H7 (cell line): ENCODE measurements at regions not wholly inside any gene's neighbourhood (a gene's known extent, or its start where the extent isn't known, plus 50 kb on each side); places are given as distances from the start of the nearest gene placed in this dataset.

Source experiments
- DNase-seq: peaks from one replicate; pipeline ENCODE4 v3.0.0; 2012
- H3K27me3 ChIP-seq: 2 replicates; pipeline ENCODE4 v1.6.0; 2011; ENCODE audit warnings: mild to moderate bottlenecking, low read length; ENCODE audit not compliant: control insufficient read depth, insufficient read depth
- H3K36me3 ChIP-seq: replicated peaks from 2 replicates; pipeline ENCODE4 v1.5.1; 2011; ENCODE audit warnings: low read length; ENCODE audit not compliant: control insufficient read depth, insufficient read depth
- H3K4me3 ChIP-seq: 2 replicates; pipeline ENCODE4 v1.5.1; 2011; ENCODE audit warnings: low read depth, mild to moderate bottlenecking, control low read depth, low read length, moderate library complexity; ENCODE audit not compliant: insufficient read depth

GRCh38 chr9:106309925-106310324 is 553.0 kb upstream of the ZNF462 start:
- Histone ChIP-seq H3K4me3 (no peak overlapping the region), H3K27me3 (no peaks in the 10 kb centered on the region), H3K36me3 (no peaks in the 10 kb centered on the region)
- no peak for DNase-seq

GRCh38 chr9:106310782-106311181 is 552.2 kb upstream of the ZNF462 start:
- no peaks in the 10 kb centered on the region for H3K36me3 ChIP-seq
- H3K4me3 ChIP-seq: no peak overlapping the region
- no peak for DNase-seq
- H3K27me3 ChIP-seq: no peaks in the 10 kb centered on the region

- H3K4me3 ChIP-seq: no peak overlapping the region
- no peaks in the 10 kb centered on the region for H3K27me3 ChIP-seq
- H3K36me3 ChIP-seq: no peaks in the 10 kb centered on the region
- no peak for DNase-seq
These were observed 550.1 kb upstream of the ZNF462 start for GRCh38 chr9:106312906-106313305.

- H3K4me3 ChIP-seq: no peak overlapping the region
- no peaks in the 10 kb centered on the region for H3K27me3 ChIP-seq
- no peaks in the 10 kb centered on the region for H3K36me3 ChIP-seq
- no peak for DNase-seq
These were observed 548.5 kb upstream of the ZNF462 start for GRCh38 chr9:106314476-106314875.

GRCh38 chr9:106321394-106322180 is 541.4 kb upstream of the ZNF462 start:
- H3K4me3 ChIP-seq: no peak overlapping the region
- H3K36me3 ChIP-seq: no peaks in the 10 kb centered on the region

DNA sequence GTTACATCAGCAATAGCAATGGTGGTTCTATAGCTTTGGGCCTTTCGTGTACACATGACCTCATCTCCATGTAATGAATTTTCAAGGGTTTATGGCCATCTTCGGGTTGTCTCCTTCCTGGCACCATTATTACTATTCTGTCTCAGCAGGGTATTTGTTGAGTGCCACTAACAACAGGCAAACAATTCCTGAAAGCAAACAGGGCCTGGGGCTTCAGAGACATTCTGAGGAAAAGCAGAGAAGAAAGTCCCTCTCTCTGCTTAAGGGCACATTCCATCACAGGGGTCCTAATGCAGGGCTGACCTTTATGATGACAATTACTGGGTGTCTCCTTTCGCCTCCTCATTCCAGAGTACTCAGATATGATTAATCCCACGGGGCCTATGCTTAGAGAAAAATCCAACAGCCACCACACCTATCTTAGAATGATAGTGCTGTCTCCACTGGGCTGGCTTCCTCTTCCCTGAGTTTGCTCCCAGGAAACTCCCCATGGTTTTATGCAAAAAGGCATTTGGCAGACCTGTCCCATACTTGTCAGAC is 540.2 kb upstream of the ZNF462 start:
- no peak overlapping the region for H3K4me3 ChIP-seq
- DNase-seq: no peak

More at GRCh38 chr9:106321394-106322180, 541.4 kb upstream of the ZNF462 start:
- no peak for DNase-seq
- H3K27me3 ChIP-seq: no peaks in the 10 kb centered on the region

GRCh38 chr9:106324053-106324585 is 538.8 kb upstream of the ZNF462 start:
- no peaks in the 10 kb centered on the region for H3K27me3 ChIP-seq
- no peaks in the 10 kb centered on the region for H3K36me3 ChIP-seq
- DNase-seq: no peak
- no peak overlapping the region for H3K4me3 ChIP-seq

More for the DNA sequence above, 540.2 kb upstream of the ZNF462 start:
- no peaks in the 10 kb centered on the region for H3K27me3 ChIP-seq
- no peaks in the 10 kb centered on the region for H3K36me3 ChIP-seq

GRCh38 chr9:106324591-106325280 is 538.2 kb upstream of the ZNF462 start:
- Histone ChIP-seq H3K4me3 (no peak overlapping the region), H3K36me3 (no peaks in the 10 kb centered on the region), H3K27me3 (no peaks in the 10 kb centered on the region)
- DNase-seq: no peak

DNA sequence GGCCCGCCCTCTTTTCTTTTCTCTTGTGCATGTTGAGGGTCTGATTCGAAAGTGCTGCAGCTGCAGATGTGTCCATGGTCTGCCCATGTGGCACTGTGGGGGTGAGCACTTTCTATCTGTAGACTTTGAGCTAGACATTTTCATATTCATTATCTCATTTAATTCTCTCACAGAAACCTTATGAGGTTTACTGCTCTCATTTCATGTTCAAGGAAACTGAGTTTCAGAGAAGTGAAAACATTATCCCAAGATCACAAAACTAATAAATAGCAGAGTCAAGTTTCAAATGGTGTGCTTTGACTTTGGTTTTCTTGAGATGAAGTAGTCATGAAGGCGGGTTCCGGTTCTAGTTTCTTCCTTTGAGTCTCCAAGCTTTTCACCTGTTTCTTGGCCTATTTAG is 536.5 kb upstream of the ZNF462 start:
- H3K27me3 ChIP-seq: no peaks in the 10 kb centered on the region
- DNase-seq: no peak
- no peaks in the 10 kb centered on the region for H3K36me3 ChIP-seq
- no peak overlapping the region for H3K4me3 ChIP-seq

- no peaks in the 10 kb centered on the region for H3K27me3 ChIP-seq
These were observed 529.5 kb upstream of the ZNF462 start for GRCh38 chr9:106333481-106333880.

GRCh38 chr9:106334081-106334480 is 528.9 kb upstream of the ZNF462 start:
- H3K4me3 ChIP-seq: no peak overlapping the region
- H3K36me3 ChIP-seq: no peaks in the 10 kb centered on the region
- H3K27me3 ChIP-seq: no peaks in the 10 kb centered on the region
- DNase-seq: no peak

More at GRCh38 chr9:106333481-106333880, 529.5 kb upstream of the ZNF462 start:
- Histone ChIP-seq H3K36me3 (no peaks in the 10 kb centered on the region), H3K4me3 (no peak overlapping the region)
- DNase-seq: no peak

DNA sequence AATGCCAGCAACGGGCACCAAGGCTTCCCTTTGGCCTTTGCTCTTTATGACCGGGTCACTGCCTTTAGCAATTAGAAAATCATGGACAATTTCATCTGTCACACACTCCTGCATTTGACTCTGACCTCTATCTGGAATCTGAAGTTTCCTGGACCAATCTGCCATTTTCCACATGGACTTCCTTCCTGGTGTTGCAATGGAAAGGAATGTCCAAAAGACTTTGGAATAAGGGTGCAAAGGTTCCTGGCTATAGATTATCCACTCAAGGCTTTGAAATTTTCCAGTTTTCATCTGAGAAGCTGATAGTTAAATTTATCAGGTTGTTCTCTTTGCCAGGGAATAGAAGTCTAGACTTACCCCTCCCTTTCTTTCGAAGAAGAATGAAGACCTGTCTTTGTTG is 523.1 kb upstream of the ZNF462 start:
- Histone ChIP-seq H3K27me3 (no peaks in the 10 kb centered on the region), H3K4me3 (no peak overlapping the region), H3K36me3 (no peaks in the 10 kb centered on the region)
- no peak for DNase-seq

DNA sequence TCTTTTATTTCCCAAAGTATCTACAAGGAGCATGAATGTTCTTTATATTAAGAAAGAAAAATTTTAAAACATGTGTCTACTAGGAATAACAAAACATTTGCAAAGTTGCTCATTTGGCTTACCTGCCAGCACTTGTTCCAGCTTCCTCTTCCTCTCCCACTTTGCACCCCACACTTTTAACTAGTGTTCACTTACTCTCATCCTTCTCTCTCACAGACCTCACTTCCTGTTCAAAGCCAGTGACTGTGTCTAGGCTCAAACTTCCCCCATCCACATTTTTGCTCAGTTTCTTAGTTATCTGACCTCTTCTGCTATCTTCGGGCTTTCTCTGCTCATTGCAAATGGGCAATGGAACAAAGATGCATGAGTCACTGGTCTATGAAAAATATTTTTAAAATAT is 512.2 kb upstream of the ZNF462 start:
- DNase-seq: no peak
- Histone ChIP-seq H3K27me3 (no peaks in the 10 kb centered on the region), H3K36me3 (no peaks in the 10 kb centered on the region), H3K4me3 (no peak overlapping the region)

DNA sequence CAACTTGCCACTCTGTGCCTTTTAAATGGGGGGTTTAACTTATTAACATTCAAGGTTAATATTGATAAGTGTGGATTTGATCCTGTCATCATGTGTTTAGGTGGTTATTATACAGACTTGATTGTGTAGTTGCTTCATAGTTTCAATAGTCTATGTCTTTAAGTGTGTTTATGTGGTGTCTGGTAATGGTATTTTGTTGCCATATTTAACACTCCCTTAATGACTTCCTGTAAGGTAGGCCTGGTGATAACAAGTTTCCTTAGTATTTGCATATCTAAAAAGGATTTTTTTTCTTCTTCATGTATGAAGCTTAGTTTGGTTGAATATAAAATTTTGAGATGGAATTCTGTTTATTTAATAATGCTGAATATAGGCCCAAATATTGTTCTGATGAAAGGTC is 506.0 kb upstream of the ZNF462 start:
- Histone ChIP-seq H3K36me3 (no peaks in the 10 kb centered on the region), H3K27me3 (no peaks in the 10 kb centered on the region), H3K4me3 (no peak overlapping the region)
- DNase-seq: no peak

DNA sequence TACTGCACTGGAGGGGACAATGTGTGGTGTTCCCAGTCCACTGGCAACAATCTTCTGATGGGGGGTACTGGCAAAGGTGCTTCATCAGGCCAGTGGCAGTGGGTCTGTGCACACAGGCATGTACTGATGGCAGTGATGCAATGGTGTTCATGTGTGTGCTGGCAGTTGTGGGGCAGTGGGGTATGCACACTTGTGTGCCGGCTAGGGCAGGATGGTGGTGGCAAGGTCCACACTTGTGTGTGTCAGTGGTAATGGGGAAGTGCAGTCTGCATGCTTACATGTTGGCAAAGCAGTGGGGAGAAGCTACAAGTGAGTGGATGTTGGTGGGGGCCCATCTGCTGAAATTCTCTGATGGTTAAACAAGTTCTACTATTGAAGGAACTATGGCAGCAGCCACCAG is 504.6 kb upstream of the ZNF462 start:
- Histone ChIP-seq H3K36me3 (no peaks in the 10 kb centered on the region), H3K4me3 (no peak overlapping the region), H3K27me3 (no peaks in the 10 kb centered on the region)
- no peak for DNase-seq
